K562 (cell line): ENCODE measurements at regions not wholly inside any gene's neighbourhood (a gene's known extent, or its start where the extent isn't known, plus 50 kb on each side); places are given as distances from the start of the nearest gene placed in this dataset.

Experiments
- ATAC-seq: fragments of 200-7000 bp; cut with Tn5 transposase; 3 replicates; pipeline ENCODE4 v1.9.1; 2020; ENCODE audit warnings: moderate library complexity
- BruUV-seq: library from RNA; stranded (reverse); fragments of 400-500 nt; replicated peaks from 2 replicates; lab custom pipeline; 2021; lab: Mats Ljungman, UMichigan
- CTCF ChIA-PET: fragments of 300-600 bp; formaldehyde crosslinking; extraction: SDS; loops from one replicate; lab custom pipeline; 2021; ENCODE audit warnings: low intra/inter-chr PET ratio; lab: Yijun Ruan, JAX
- POLR2A ChIA-PET: fragments of 300-600, 350-650 bp; sonication (Branson Sonifier 250); formaldehyde crosslinking; extraction: SDS; loops from one replicate; lab custom pipeline; 2021; ENCODE audit warnings: antibody characterized with exemption, inconsistent platforms; lab: Yijun Ruan, JAX
- DNase-seq, 4 experiments: peaks; one replicate each; pipeline versions ENCODE4 v3.0.0 to v3.0.0-alpha.2; 2011 to 2018; ENCODE audit warnings: low spot score in 3 of 4, mixed read lengths in 3 of 4; ENCODE audit errors: extremely low read depth in 1 of 4
- FAIRE-seq: peaks from 2 replicates; lab custom pipeline; 2011; peaks lifted over from hg19 to GRCh38; lab: Jason Lieb, UNC
- H2AFZ ChIP-seq: 2 replicates; pipeline ENCODE4 v1.6.0; 2011; ENCODE audit warnings: low read depth, low read length, control low read depth, inconsistent platforms
- H3K27ac ChIP-seq: fragments of 200-600 bp; 3 replicates; pipeline ENCODE4 v1.8.0; 2011; ENCODE audit warnings: low read depth, mild to moderate bottlenecking, control low read depth, inconsistent platforms, low read length, moderate library complexity, mixed read lengths; ENCODE audit errors: extremely low read depth
- H3K27me3 ChIP-seq, 2 experiments: fragments of 300-600 bp in 1 of 2; 2 replicates in 1 of 2; 3 replicates in 1 of 2; pipeline versions ENCODE4 v1.6.0 to v1.8.0; 2011; ENCODE audit warnings: inconsistent platforms in 2 of 2, low read length in 2 of 2, mild to moderate bottlenecking in 1 of 2, mixed read lengths in 1 of 2, moderate library complexity in 1 of 2; ENCODE audit not compliant: control insufficient read depth in 2 of 2, insufficient read depth in 2 of 2
- H3K36me3 ChIP-seq: fragments of 300-600 bp; 3 replicates; pipeline ENCODE4 v1.8.0; 2011; ENCODE audit warnings: mild to moderate bottlenecking, low read length, inconsistent platforms; ENCODE audit not compliant: control insufficient read depth, insufficient read depth
- H3K4me1 ChIP-seq, 2 experiments: fragments of 200-600 bp in 1 of 2; replicated peaks in 1 of 2; 2 replicates in 1 of 2; 3 replicates in 1 of 2; pipeline versions ENCODE4 v1.5.1 to v1.8.0; 2011; ENCODE audit warnings: inconsistent platforms in 2 of 2, low read length in 2 of 2, mild to moderate bottlenecking in 1 of 2, mixed read lengths in 1 of 2, moderate library complexity in 1 of 2; ENCODE audit not compliant: control insufficient read depth in 2 of 2, insufficient read depth in 2 of 2
- H3K4me2 ChIP-seq: 2 replicates; pipeline ENCODE4 v1.6.1; 2011; ENCODE audit warnings: low read length, control low read depth, inconsistent platforms, mixed read lengths; ENCODE audit not compliant: insufficient read depth
- H3K4me3 ChIP-seq: fragments of 200-600 bp; sonication (generic), shearing (Covaris generic); 2 replicates; pipeline ENCODE4 v1.5.1; 2016; ENCODE audit warnings: control low read depth, inconsistent platforms
- H3K79me2 ChIP-seq: fragments of 200-600 bp; 3 replicates; pipeline ENCODE4 v1.8.0; 2011; ENCODE audit warnings: low read length, inconsistent platforms; ENCODE audit not compliant: control insufficient read depth, insufficient read depth
- H3K9ac ChIP-seq, 2 experiments: 2 replicates each; pipeline versions ENCODE4 v1.6.0 to v1.6.1; 2011; ENCODE audit warnings: low read depth in 2 of 2, low read length in 2 of 2, control low read depth in 1 of 2, inconsistent platforms in 1 of 2, mild to moderate bottlenecking in 1 of 2, mixed read lengths in 1 of 2; ENCODE audit not compliant: insufficient read depth in 1 of 2
- H3K9me1 ChIP-seq: one replicate; pipeline ENCODE4 v1.6.0; 2011; ENCODE audit warnings: inconsistent platforms, mild to moderate bottlenecking, low read length, moderate library complexity; ENCODE audit not compliant: control insufficient read depth, insufficient read depth
- H3K9me3 ChIP-seq: replicated peaks from 2 replicates; pipeline ENCODE4 v1.5.1; 2011; ENCODE audit warnings: low read depth, low read length, inconsistent platforms; ENCODE audit not compliant: control insufficient read depth, insufficient read depth
- H4K20me1 ChIP-seq: replicated peaks from 2 replicates; pipeline ENCODE4 v1.6.1; 2011; ENCODE audit warnings: low read length, inconsistent platforms, mixed read lengths; ENCODE audit not compliant: control insufficient read depth, insufficient read depth
- BRD9 ChIP-seq: fragments of 450-650 bp; IDR thresholded peaks from 2 replicates; pipeline ENCODE4 v1.6.1; 2018; ENCODE audit warnings: low read depth; ENCODE audit not compliant: partially characterized antibody
- CBX2 ChIP-seq: fragments of 200-600 bp; sonication (generic); IDR thresholded peaks from one replicate; pipeline ENCODE4 v1.6.1; 2012; ENCODE audit warnings: mild to moderate bottlenecking, low read length, inconsistent platforms; ENCODE audit not compliant: insufficient read depth, poor library complexity, severe bottlenecking
- CSDE1 ChIP-seq, 2 experiments: fragments of 450-650 bp; IDR thresholded peaks; 2 replicates each; pipeline ENCODE4 v1.6.1; 2016; ENCODE audit warnings: mild to moderate bottlenecking in 1 of 2
- DPF2 ChIP-seq: fragments of 450-650 bp; IDR thresholded peaks from 2 replicates; pipeline ENCODE4 v1.6.1; 2016
- KHSRP ChIP-seq: fragments of 450-650 bp; IDR thresholded peaks from 2 replicates; pipeline ENCODE4 v1.6.1; 2017
- MYC ChIP-seq, 2 experiments: fragments of 250-450 bp in 1 of 2; sonication (Bioruptor Pico) in 1 of 2; IDR thresholded peaks; 2 replicates each; pipeline versions ENCODE4 v1.5.1 to v1.6.1; 2012 to 2021; ENCODE audit warnings: low read depth in 2 of 2, borderline replicate concordance in 1 of 2, improper control_type of control experiment in 1 of 2, low read length in 1 of 2, mild to moderate bottlenecking in 1 of 2, moderate library complexity in 1 of 2
- NEUROD1 ChIP-seq: fragments of 150-350 bp; IDR thresholded peaks from 2 replicates; pipeline ENCODE4 v1.6.1; 2014; ENCODE audit warnings: borderline replicate concordance, low read length, low read depth; ENCODE audit not compliant: partially characterized antibody
- ZBTB49 ChIP-seq: sonication (generic); formaldehyde crosslinking; IDR thresholded peaks from 2 replicates; pipeline ENCODE4 v1.8.0; 2022; ENCODE audit warnings: missing genetic modification reagents, mild to moderate bottlenecking, borderline replicate concordance
- ZFX ChIP-seq: sonication (generic); formaldehyde crosslinking; IDR thresholded peaks from 2 replicates; pipeline ENCODE4 v1.8.0; 2022; ENCODE audit warnings: mild to moderate bottlenecking, missing genetic modification reagents, moderate library complexity
- ZNF239 ChIP-seq: fragments of 250-450 bp; sonication (Bioruptor Pico); IDR thresholded peaks from 2 replicates; pipeline ENCODE4 v1.4.0; 2020; ENCODE audit warnings: mild to moderate bottlenecking
- ZNF436 ChIP-seq: fragments of 250-450, 450-650 bp; sonication (Bioruptor Pico); formaldehyde crosslinking; IDR thresholded peaks from 2 replicates; pipeline ENCODE4 v1.7.0; 2020; ENCODE audit warnings: mild to moderate bottlenecking
- ZNF507 ChIP-seq: conservative IDR thresholded peaks from 2 replicates; pipeline ENCODE4 v1.6.1; 2017; ENCODE audit warnings: missing genetic modification characterization, missing compliant biosample characterization
- ZNF699 ChIP-seq: fragments of 250-450 bp; sonication (Bioruptor Pico); IDR thresholded peaks from 2 replicates; pipeline ENCODE4 v1.8.0; 2021; ENCODE audit warnings: mild to moderate bottlenecking, moderate library complexity; ENCODE audit not compliant: insufficient replicate concordance
- ZNF785 ChIP-seq: fragments of 250-450 bp; sonication (Bioruptor Pico); IDR thresholded peaks from 2 replicates; pipeline ENCODE4 v1.4.0; 2020; ENCODE audit warnings: mild to moderate bottlenecking
- in situ Hi-C: fragments of 300-500 bp; cut with MboI; formaldehyde crosslinking; loops from 4 replicates; pipeline ENCODE4 v1.15.0; 2018; ENCODE audit warnings: inconsistent platforms, mixed read lengths
- intact Hi-C: fragments of 100-400 bp; cut with micrococcal nuclease; formaldehyde crosslinking; loops from 2 replicates; pipeline ENCODE4 v1.14.2; 2022
- TF ChIP-seq, protein P1 (sequence below): fragments of 450-650 bp; formaldehyde crosslinking; IDR thresholded peaks from 2 replicates; pipeline ENCODE4 v1.4.0; 2020; ENCODE audit warnings: mild to moderate bottlenecking, moderate library complexity
- TF ChIP-seq, protein P2 (sequence below): fragments of 450-650 bp; formaldehyde crosslinking; IDR thresholded peaks from 2 replicates; pipeline ENCODE4 v1.4.0; 2020; ENCODE audit warnings: mild to moderate bottlenecking, moderate library complexity

GRCh38 chr12:90510948-90511347 lies 444.0 kb downstream of the CCER1 start (continued):
- TF ChIP-seq NEUROD1 = no peak
- no peak for TF ChIP-seq ZNF436 (CRISPR knock-in tag)
- no peak for TF ChIP-seq ZNF239 (CRISPR knock-in tag)
- no peak for TF ChIP-seq MYC (IDR thresholded peaks at IDR 0.05; ENCODE audit: low read depth, low read length)
- no peak for TF ChIP-seq MYC (CRISPR knock-in tag; IDR thresholded peaks at IDR 0.05; ENCODE audit: borderline replicate concordance, low read depth)

GRCh38 chr12:90504806-90505205 lies 450.2 kb downstream of the CCER1 start:
- H2AFZ ChIP-seq = no peak overlapping the region
- no peak for ATAC-seq
- CTCF ChIA-PET = no interaction called here
- TF ChIP-seq ZNF785 (CRISPR knock-in tag) (no peak), ZBTB49 (CRISPR knock-in tag) (no peak), ZNF507 (tag) (no peak), CSDE1 (IDR thresholded peaks at IDR 0.05) (no peak), DPF2 (no peak), KHSRP (no peak), CBX2 (no peak), BRD9 (no peak), ZNF699 (CRISPR knock-in tag) (no peak), ZFX (CRISPR knock-in tag) (no peak)
- TF ChIP-seq, protein P1, sequence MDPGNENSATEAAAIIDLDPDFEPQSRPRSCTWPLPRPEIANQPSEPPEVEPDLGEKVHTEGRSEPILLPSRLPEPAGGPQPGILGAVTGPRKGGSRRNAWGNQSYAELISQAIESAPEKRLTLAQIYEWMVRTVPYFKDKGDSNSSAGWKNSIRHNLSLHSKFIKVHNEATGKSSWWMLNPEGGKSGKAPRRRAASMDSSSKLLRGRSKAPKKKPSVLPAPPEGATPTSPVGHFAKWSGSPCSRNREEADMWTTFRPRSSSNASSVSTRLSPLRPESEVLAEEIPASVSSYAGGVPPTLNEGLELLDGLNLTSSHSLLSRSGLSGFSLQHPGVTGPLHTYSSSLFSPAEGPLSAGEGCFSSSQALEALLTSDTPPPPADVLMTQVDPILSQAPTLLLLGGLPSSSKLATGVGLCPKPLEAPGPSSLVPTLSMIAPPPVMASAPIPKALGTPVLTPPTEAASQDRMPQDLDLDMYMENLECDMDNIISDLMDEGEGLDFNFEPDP (CRISPR knock-in tag) = no peak
- TF ChIP-seq, protein P2, sequence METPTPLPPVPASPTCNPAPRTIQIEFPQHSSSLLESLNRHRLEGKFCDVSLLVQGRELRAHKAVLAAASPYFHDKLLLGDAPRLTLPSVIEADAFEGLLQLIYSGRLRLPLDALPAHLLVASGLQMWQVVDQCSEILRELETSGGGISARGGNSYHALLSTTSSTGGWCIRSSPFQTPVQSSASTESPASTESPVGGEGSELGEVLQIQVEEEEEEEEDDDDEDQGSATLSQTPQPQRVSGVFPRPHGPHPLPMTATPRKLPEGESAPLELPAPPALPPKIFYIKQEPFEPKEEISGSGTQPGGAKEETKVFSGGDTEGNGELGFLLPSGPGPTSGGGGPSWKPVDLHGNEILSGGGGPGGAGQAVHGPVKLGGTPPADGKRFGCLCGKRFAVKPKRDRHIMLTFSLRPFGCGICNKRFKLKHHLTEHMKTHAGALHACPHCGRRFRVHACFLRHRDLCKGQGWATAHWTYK (CRISPR knock-in tag) = no peak
- no peak for DNase-seq
- no TSS peak for BruUV-seq
- H4K20me1 ChIP-seq = no peaks in the 10 kb centered on the region
- no peak for FAIRE-seq
- no peaks in the 10 kb centered on the region for H3K79me2 ChIP-seq
- no peak overlapping the region for H3K9ac ChIP-seq
- no peaks in the 10 kb centered on the region for H3K9me1 ChIP-seq
- intact Hi-C loops (no loop called here), in situ Hi-C loops (no loop called here)
- H3K9me3 ChIP-seq = no peaks in the 10 kb centered on the region; the same call in 1 of the 2 replicates
- no peaks in the 10 kb centered on the region for H3K27me3 ChIP-seq
- no peaks in the 10 kb centered on the region for H3K4me1 ChIP-seq
- H3K4me2 ChIP-seq = no peak overlapping the region
- no peak overlapping the region for H3K4me3 ChIP-seq
- no peak overlapping the region for H3K27ac ChIP-seq
- no peaks in the 10 kb centered on the region for H3K36me3 ChIP-seq
- POLR2A ChIA-PET = no interaction called here
